ENCODE measurements at regions not wholly inside any gene's neighbourhood (a gene's known extent, or its start where the extent isn't known, plus 50 kb on each side); places are given as distances from the start of the nearest gene placed in this dataset. TPM values are rescaled to one million over a fixed set of nuclear protein-coding genes. Genes with fewer than 3 reads are reported as not detected.
"Not testable (repeated sequence)": the region's sequence is repeated elsewhere in the genome, so short reads cannot be mapped to it uniquely, and the experiment has no call there.

DNA sequence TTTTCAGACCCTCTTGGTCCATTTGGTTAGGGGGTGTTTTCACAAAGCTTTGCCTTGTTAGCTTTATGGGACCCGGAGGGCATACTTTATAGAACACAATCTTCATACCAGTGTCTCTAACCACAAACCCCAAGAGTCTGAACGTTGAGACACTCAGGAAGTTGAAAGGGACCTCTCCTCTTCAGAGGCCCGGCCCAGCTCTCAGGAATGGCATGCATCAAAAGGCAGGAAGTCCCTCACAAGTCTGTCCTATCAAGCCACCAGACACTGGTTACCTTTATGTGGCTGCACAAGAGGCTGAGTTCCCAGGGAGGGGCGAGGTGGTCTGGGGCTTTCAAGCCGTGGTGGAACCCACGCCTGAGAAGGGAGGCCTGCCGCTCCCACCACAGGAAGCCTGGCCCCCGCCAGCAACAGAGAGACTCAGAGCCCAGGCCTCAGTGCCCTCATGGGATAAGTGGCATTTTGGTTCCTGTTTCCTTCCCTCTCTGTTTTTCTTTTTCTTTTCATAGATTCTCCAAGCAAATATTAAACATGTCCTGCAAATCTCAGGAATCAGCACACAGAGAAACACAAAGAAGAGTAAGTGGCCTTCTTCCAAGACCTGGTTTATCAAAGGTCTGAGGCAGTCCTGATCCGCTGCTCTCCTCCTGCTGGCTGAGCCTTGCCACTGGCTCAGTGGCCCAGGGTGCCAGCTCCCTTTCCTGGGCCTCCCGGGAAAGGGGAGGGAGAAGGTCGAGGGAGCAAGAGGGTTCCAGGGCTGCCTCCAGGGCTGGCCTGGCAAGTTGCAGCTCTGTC lies 50.6 kb upstream of the SMURF2 start:
- RAD21 ChIA-PET (ENCODE audit: low non-redundant PET in 1 of 2, low total read pairs in 2 of 2, uncharacterized antibody in 2 of 2, unreplicated experiment in 2 of 2): interaction anchor here in 1 of 2 experiments (0.6 kb wide), 1 partner anchor 60 kb away, joined by 6 read pairs; no protein-coding TSS in a partner anchor
- TF ChIP-seq TCF7L2 (IDR thresholded peaks at IDR 0.05; ENCODE audit: borderline replicate concordance, extremely low read depth, insufficient read depth, insufficient read length) (peak; percentile 80), POLR2A (IDR thresholded peaks at IDR 0.05; ENCODE audit: borderline replicate concordance, extremely low read depth, insufficient read depth, insufficient read length) (peak; percentile 23), POLR2AphosphoS5 (IDR thresholded peaks at IDR 0.05; ENCODE audit: low read depth, low read length) (peak; percentile 37), ZFX (IDR thresholded peaks at IDR 0.05) (peak; percentile 60; the same call in 1 of the 2 replicates)
- TF ChIP-seq, protein P1, sequence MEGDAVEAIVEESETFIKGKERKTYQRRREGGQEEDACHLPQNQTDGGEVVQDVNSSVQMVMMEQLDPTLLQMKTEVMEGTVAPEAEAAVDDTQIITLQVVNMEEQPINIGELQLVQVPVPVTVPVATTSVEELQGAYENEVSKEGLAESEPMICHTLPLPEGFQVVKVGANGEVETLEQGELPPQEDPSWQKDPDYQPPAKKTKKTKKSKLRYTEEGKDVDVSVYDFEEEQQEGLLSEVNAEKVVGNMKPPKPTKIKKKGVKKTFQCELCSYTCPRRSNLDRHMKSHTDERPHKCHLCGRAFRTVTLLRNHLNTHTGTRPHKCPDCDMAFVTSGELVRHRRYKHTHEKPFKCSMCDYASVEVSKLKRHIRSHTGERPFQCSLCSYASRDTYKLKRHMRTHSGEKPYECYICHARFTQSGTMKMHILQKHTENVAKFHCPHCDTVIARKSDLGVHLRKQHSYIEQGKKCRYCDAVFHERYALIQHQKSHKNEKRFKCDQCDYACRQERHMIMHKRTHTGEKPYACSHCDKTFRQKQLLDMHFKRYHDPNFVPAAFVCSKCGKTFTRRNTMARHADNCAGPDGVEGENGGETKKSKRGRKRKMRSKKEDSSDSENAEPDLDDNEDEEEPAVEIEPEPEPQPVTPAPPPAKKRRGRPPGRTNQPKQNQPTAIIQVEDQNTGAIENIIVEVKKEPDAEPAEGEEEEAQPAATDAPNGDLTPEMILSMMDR (IDR thresholded peaks at IDR 0.05 in 2 of 3, conservative IDR thresholded peaks at IDR 0.05 in 1 of 3; ENCODE audit: borderline replicate concordance in 1 of 3, insufficient read depth in 1 of 3, low read depth in 2 of 3, low read length in 2 of 3): peak in 2 of 3 experiments; percentile 56 to 67; a peak in 4 of 6 replicates
- CTCF ChIA-PET: interaction anchor here (0.5 to 0.8 kb wide), 2 partner anchors 24 to 388 kb away, joined by 3 to 5 read pairs; no protein-coding TSS in a partner anchor
- POLR2A ChIA-PET: interaction anchor here (0.7 to 3.5 kb wide), 9 partner anchors 9 to 113 kb away, joined by 3 to 13 read pairs (median 4); no protein-coding TSS in a partner anchor
- DNase-seq (ENCODE audit: low read depth, low spot score); H2AFZ ChIP-seq (ENCODE audit: low read depth, low read length, poor library complexity, severe bottlenecking); H3K36me3 ChIP-seq (ENCODE audit: control insufficient read depth in 1 of 2, insufficient read depth in 2 of 2, low read length in 2 of 2); H4K20me1 ChIP-seq (ENCODE audit: insufficient read depth); intact Hi-C loops (cut with micrococcal nuclease); H3K9me2 ChIP-seq (ENCODE audit: insufficient read depth); H3K27me3 ChIP-seq (ENCODE audit: insufficient read depth, low read length); H3K79me2 ChIP-seq (ENCODE audit: insufficient read depth, low read length); H3K9me3 ChIP-seq (ENCODE audit: control insufficient read depth in 1 of 2, insufficient read depth in 1 of 2, low read depth in 1 of 2, low read length in 2 of 2): not testable (repeated sequence)
- TSS peak; percentile 72 for BruUV-seq (replicated peaks)
- peak overlapping the region in 1 of 2 experiments; percentile 1; a peak in 1 of 4 replicates for H3K4me3 ChIP-seq (replicated peaks in 1 of 2; ENCODE audit: low read depth in 1 of 2, low read length in 2 of 2)
- peak overlapping the region; percentile 88 for H3K27ac ChIP-seq (ENCODE audit: low read depth, low read length)
- peaks cover 70 to 75% of the 10 kb centered on the region in 2 experiments for H3K4me1 ChIP-seq (ENCODE audit: control insufficient read depth in 1 of 2, insufficient read depth in 2 of 2, low read length in 2 of 2)
- peak; percentile 77 for ATAC-seq
- peak overlapping the region; percentile 42 for H3K4me2 ChIP-seq (ENCODE audit: low read length)
- H3K9ac ChIP-seq (ENCODE audit: low read length): peak overlapping the region; percentile 53

Small RNA genes in the stretch of these regions (microRNA-seq; reads per million reads assigned to microRNA genes)
- not detected for gene MIR6080 (ENCODE audit: borderline number of aligned reads)

Data from HCT116 (cell line).